Lower leg skin (tissue), 3 donors: ENCODE measurements at regions not wholly inside any gene's neighbourhood (a gene's known extent, or its start where the extent isn't known, plus 50 kb on each side); places are given as distances from the start of the nearest gene placed in this dataset.

Experiments
- CTCF ChIP-seq, 3 donors: fragments of 450-650 bp; IDR thresholded peaks; one replicate each; pipeline ENCODE4 v1.5.1; 2016; ENCODE audit warnings: antibody characterized with exemption in 3 of 3, mild to moderate bottlenecking in 3 of 3, moderate library complexity in 2 of 3
- POLR2A ChIP-seq, 2 donors: fragments of 450-650 bp; IDR thresholded peaks; one replicate each; pipeline ENCODE4 v1.6.1; 2016 to 2017; ENCODE audit warnings: antibody characterized with exemption in 2 of 2, mild to moderate bottlenecking in 1 of 2, moderate library complexity in 1 of 2

GRCh38 chr11:113577356-113578032, 102.3 kb upstream of the DRD2 start:
- TF ChIP-seq CTCF (IDR thresholded peaks at IDR 0.05) = no peak
- TF ChIP-seq POLR2A (IDR thresholded peaks at IDR 0.05) = no peak
